Endothelial cell of umbilical vein (primary cell): ENCODE measurements at regions not wholly inside any gene's neighbourhood (a gene's known extent, or its start where the extent isn't known, plus 50 kb on each side); places are given as distances from the start of the nearest gene placed in this dataset.

Experiments
- EZH2 ChIP-seq: IDR thresholded peaks from 2 replicates; pipeline ENCODE4 v1.6.1; 2012; ENCODE audit warnings: borderline replicate concordance, low read depth, mild to moderate bottlenecking, moderate library complexity, low read length, inconsistent platforms; ENCODE audit not compliant: severe bottlenecking
- POLR2A ChIP-seq: IDR thresholded peaks from 2 replicates; pipeline ENCODE4 v1.6.1; 2012; ENCODE audit warnings: low read depth, mild to moderate bottlenecking, control low read depth, low read length
- TF ChIP-seq, protein P1 (sequence below), 2 donors: IDR thresholded peaks; 1 replicate in 1 of 2; 2 replicates in 1 of 2; pipeline ENCODE4 v1.5.1; 2011; ENCODE audit warnings: low read length in 2 of 2, mild to moderate bottlenecking in 2 of 2, moderate library complexity in 2 of 2, control low read depth in 1 of 2, inconsistent platforms in 1 of 2, low read depth in 1 of 2; ENCODE audit not compliant: insufficient read depth in 1 of 2; ENCODE audit errors: extremely low read depth in 1 of 2
- TF ChIP-seq, protein P2 (sequence below): IDR thresholded peaks from 2 replicates; pipeline ENCODE4 v1.6.1; 2011; ENCODE audit not compliant: insufficient read depth, insufficient read length

DNA sequence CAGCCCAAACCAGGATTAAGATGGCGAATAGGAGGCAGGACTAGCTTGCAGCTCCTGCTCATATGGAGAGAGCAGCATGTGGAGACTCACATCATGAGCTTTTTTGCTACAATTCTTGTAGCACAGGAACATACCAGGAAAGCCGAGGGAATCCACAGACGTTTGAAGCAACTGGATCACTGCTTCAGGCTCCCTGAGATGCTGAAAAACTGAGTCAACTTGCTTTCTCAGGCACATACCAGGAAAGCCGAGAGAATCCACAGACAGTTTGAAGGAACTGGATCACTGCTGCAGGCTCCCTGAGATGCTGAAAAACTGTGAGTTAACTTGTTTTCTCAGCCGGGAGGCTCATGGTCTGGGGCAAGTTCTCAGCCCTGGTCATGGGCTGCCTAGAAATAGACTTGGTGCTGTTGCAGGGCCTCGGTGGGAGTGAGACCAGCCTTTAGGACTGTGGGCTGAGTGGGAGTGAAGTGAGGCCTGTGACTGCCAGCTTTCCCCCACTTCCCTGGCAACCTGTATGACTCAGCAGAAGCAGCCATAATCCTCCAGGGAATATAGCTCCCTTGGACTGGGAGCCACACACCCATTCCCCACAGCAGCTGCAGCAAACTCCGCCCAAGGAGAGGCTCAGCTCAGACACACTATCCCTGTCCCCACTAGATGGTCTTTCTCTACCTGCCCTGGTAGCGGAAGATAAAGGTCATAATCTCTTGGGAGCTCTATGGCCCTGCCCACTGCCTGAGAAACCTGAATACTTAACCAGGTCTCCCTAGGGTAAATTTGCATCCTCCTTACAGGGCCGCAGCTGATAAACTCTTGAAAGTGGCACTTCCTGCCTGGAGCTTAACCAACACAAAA, 51.9 kb upstream of the PFN2 start:
- TF ChIP-seq, protein P1, sequence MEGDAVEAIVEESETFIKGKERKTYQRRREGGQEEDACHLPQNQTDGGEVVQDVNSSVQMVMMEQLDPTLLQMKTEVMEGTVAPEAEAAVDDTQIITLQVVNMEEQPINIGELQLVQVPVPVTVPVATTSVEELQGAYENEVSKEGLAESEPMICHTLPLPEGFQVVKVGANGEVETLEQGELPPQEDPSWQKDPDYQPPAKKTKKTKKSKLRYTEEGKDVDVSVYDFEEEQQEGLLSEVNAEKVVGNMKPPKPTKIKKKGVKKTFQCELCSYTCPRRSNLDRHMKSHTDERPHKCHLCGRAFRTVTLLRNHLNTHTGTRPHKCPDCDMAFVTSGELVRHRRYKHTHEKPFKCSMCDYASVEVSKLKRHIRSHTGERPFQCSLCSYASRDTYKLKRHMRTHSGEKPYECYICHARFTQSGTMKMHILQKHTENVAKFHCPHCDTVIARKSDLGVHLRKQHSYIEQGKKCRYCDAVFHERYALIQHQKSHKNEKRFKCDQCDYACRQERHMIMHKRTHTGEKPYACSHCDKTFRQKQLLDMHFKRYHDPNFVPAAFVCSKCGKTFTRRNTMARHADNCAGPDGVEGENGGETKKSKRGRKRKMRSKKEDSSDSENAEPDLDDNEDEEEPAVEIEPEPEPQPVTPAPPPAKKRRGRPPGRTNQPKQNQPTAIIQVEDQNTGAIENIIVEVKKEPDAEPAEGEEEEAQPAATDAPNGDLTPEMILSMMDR (IDR thresholded peaks at IDR 0.05; ENCODE audit: extremely low read depth in 1 of 2, insufficient read depth in 1 of 2, low read depth in 1 of 2, low read length in 2 of 2) = no peak
- TF ChIP-seq, protein P2, sequence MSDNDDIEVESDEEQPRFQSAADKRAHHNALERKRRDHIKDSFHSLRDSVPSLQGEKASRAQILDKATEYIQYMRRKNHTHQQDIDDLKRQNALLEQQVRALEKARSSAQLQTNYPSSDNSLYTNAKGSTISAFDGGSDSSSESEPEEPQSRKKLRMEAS = no peak
- TF ChIP-seq EZH2 (no peak), POLR2A (no peak)
